B cell (primary cell): ENCODE measurements at regions not wholly inside any gene's neighbourhood (a gene's known extent, or its start where the extent isn't known, plus 50 kb on each side); places are given as distances from the start of the nearest gene placed in this dataset.

Source experiments
- CTCF ChIP-seq: fragments of 200-600 bp; IDR thresholded peaks from one replicate; pipeline ENCODE4 v1.8.0; 2022; ENCODE audit warnings: antibody characterized with exemption, mild to moderate bottlenecking
- EZH2 ChIP-seq: IDR thresholded peaks from 2 replicates; pipeline ENCODE4 v1.6.1; 2012; ENCODE audit warnings: borderline replicate concordance, low read depth, mild to moderate bottlenecking, moderate library complexity, low read length; ENCODE audit not compliant: insufficient read depth, poor library complexity, severe bottlenecking

GRCh38 chr5:112555691-112556090 is 136.6 kb upstream of the EPB41L4A start:
- TF ChIP-seq CTCF (no peak), EZH2 (no peak)
